ENCODE measurements at regions not wholly inside any gene's neighbourhood (a gene's known extent, or its start where the extent isn't known, plus 50 kb on each side); places are given as distances from the start of the nearest gene placed in this dataset.

DNA sequence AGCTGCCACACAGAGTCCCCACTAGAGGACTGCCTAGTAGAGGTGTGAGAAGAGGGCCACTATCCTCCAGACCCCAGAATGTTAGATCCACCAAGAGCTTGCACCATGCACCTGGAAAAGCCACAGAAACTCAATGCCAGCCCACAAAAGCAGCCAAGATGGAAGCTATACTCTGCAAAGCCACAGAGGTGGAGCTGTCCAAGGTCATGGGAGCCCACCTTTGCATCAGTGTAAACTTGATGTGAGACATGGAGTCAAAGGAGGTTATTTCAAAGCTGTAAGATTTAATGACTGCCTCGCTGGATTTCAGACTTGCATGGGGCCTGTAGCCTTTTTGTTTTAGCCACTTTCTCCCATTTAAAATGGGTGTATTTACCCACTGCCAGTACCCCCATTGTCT lies 1030.1 kb upstream of the GRIA3 start:
- no peak for TF ChIP-seq CREB1 (IDR thresholded peaks at IDR 0.05; ENCODE audit: low read depth)
- TF ChIP-seq, protein P1, sequence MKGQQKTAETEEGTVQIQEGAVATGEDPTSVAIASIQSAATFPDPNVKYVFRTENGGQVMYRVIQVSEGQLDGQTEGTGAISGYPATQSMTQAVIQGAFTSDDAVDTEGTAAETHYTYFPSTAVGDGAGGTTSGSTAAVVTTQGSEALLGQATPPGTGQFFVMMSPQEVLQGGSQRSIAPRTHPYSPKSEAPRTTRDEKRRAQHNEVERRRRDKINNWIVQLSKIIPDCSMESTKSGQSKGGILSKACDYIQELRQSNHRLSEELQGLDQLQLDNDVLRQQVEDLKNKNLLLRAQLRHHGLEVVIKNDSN (IDR thresholded peaks at IDR 0.05) = no peak
- TF ChIP-seq, protein P2, sequence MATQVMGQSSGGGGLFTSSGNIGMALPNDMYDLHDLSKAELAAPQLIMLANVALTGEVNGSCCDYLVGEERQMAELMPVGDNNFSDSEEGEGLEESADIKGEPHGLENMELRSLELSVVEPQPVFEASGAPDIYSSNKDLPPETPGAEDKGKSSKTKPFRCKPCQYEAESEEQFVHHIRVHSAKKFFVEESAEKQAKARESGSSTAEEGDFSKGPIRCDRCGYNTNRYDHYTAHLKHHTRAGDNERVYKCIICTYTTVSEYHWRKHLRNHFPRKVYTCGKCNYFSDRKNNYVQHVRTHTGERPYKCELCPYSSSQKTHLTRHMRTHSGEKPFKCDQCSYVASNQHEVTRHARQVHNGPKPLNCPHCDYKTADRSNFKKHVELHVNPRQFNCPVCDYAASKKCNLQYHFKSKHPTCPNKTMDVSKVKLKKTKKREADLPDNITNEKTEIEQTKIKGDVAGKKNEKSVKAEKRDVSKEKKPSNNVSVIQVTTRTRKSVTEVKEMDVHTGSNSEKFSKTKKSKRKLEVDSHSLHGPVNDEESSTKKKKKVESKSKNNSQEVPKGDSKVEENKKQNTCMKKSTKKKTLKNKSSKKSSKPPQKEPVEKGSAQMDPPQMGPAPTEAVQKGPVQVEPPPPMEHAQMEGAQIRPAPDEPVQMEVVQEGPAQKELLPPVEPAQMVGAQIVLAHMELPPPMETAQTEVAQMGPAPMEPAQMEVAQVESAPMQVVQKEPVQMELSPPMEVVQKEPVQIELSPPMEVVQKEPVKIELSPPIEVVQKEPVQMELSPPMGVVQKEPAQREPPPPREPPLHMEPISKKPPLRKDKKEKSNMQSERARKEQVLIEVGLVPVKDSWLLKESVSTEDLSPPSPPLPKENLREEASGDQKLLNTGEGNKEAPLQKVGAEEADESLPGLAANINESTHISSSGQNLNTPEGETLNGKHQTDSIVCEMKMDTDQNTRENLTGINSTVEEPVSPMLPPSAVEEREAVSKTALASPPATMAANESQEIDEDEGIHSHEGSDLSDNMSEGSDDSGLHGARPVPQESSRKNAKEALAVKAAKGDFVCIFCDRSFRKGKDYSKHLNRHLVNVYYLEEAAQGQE (IDR thresholded peaks at IDR 0.05; ENCODE audit: low read depth) = no peak

DNA sequence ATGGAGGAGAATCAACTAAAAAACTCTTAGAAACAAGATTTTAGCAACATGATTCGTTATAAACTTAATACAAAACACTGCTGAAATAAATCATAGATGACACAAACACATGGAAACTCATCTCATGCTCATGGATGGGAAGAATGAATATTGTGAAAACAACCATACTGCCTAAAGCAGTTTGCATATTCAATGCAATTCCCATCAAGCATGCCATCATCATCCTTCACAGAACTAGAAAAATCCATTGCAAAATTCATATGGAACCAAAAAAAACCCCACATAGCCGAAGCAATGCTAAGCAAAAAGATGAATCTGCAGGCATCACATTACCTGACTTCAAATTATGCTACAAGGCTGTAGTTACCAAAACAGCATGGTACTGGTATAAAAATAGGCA lies 1015.8 kb upstream of the GRIA3 start:
- TF ChIP-seq TCF12 (IDR thresholded peaks at IDR 0.05; ENCODE audit: low read depth) = no peak
- no peak for TF ChIP-seq EGR1 (IDR thresholded peaks at IDR 0.05)
- no peak for TF ChIP-seq TEAD4 (IDR thresholded peaks at IDR 0.05)

DNA sequence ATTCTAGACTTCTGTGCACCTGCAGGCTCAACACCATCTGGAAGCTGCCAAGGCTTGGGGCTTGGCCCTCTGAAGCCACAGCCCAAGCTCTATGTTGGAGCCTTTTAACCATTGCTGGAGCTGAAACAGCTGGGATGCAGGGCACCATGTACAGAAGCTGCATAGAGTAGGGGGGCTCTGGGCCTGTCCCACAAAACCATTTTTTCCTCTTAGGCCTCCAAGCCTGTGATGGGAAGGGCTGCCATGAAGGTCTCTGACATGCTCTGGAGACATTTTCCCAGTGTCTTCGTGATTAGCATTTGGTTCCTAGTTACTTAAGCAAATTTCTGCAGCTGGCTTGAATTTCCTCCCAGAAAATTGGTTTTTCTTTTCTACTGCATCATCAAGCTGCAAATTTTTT lies 999.3 kb upstream of the GRIA3 start:
- TF ChIP-seq NFIC (IDR thresholded peaks at IDR 0.05) = no peak
- TF ChIP-seq TAF1 (IDR thresholded peaks at IDR 0.05; ENCODE audit: low read depth) = no peak
- no peak for TF ChIP-seq FOXM1 (IDR thresholded peaks at IDR 0.05; ENCODE audit: borderline replicate concordance, low read depth)
- TF ChIP-seq EP300 (IDR thresholded peaks at IDR 0.05; ENCODE audit: borderline replicate concordance) = no peak

DNA sequence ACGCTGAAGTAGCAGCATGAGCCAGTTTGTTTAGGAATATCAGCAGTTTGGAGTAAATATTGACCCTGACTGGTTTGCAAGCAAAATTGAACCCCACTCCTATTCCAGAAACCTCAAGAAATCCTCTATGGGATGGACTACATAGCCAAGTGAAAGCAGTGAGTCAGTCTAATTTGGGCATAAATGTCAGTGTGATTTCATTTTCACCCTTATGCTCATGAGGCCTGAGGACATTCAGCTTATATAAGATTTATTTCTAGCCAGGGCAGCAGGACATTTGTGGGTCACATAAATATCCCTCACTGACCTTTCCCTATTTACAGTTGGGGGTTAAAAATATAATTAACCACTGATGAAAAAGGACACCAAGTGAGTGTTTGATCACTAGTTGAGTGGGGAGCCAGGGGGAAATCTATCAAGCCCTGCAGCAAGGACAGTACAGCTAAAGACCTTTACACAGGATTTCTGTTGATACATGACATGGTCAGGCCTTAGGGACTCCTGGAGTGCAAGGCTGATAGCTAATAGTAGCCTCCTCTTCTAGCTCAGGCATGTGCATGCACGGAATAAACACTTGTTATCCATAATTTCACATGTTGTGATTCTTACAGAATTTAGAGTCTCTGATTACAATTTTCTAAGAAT lies 996.9 kb upstream of the GRIA3 start:
- TF ChIP-seq EP300 (IDR thresholded peaks at IDR 0.05; ENCODE audit: borderline replicate concordance) = no peak
- TF ChIP-seq YY1 (IDR thresholded peaks at IDR 0.05; ENCODE audit: low read depth) = no peak
- TF ChIP-seq RAD21 (IDR thresholded peaks at IDR 0.05; ENCODE audit: low read depth) = no peak
- TF ChIP-seq, protein P1 (IDR thresholded peaks at IDR 0.05) = no peak
- no peak for TF ChIP-seq TCF12 (IDR thresholded peaks at IDR 0.05; ENCODE audit: low read depth)
- no peak for TF ChIP-seq NFIC (IDR thresholded peaks at IDR 0.05)
- TF ChIP-seq, protein P2 (IDR thresholded peaks at IDR 0.05; ENCODE audit: low read depth) = no peak
- no peak for TF ChIP-seq CEBPB (IDR thresholded peaks at IDR 0.05)

DNA sequence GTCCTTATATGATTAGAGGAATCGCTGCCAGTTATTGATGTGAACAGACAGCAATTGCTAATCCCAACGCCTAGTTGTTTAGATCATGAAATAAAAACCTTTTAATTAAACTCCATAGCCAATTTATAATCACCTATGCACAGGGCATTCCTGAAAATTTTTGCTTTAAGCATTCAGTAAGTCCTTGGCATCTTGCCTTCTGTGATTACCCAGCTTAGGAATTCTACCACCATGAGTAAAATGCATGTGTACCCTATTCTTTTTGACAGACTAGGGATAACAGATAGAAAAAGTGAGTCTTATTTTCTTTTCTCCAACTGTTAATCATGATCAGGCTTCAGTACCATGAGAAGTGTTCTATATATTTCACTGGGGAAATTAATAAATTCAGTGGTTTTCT lies 995.3 kb upstream of the GRIA3 start:
- no peak for TF ChIP-seq FOXM1 (IDR thresholded peaks at IDR 0.05; ENCODE audit: borderline replicate concordance, low read depth)

DNA sequence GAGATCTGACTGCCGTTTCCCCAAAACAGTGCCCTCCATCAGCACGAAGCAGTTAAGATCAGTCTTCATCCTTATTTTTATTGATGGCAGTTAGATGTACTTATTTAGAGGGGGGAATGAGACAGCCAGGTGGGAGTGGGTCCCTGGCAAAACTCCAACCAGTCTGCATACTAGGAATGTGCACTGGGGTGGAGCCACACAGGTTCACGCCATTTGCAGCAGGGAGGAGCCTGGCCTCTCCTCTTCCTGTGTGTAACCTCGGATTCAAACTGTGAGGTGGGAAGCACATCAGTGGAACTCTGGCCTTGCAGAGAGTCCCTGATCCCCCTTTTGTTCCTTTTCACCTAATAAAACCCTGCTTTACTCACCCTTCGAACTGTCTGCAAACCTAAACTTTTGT lies 987.7 kb upstream of the GRIA3 start:
- TF ChIP-seq CEBPB (IDR thresholded peaks at IDR 0.05) (no peak), CREB1 (IDR thresholded peaks at IDR 0.05; ENCODE audit: low read depth) (no peak), EGR1 (IDR thresholded peaks at IDR 0.05) (no peak), EP300 (IDR thresholded peaks at IDR 0.05; ENCODE audit: borderline replicate concordance) (no peak), TCF12 (IDR thresholded peaks at IDR 0.05; ENCODE audit: low read depth) (no peak), RAD21 (IDR thresholded peaks at IDR 0.05; ENCODE audit: low read depth) (no peak), NFIC (IDR thresholded peaks at IDR 0.05) (no peak), YY1 (IDR thresholded peaks at IDR 0.05; ENCODE audit: low read depth) (no peak), ZBTB7A (IDR thresholded peaks at IDR 0.05; ENCODE audit: low read depth) (no peak), TEAD4 (IDR thresholded peaks at IDR 0.05) (no peak), FOXM1 (IDR thresholded peaks at IDR 0.05; ENCODE audit: borderline replicate concordance, low read depth) (no peak), TAF1 (IDR thresholded peaks at IDR 0.05; ENCODE audit: low read depth) (no peak)
- TF ChIP-seq, protein P3, sequence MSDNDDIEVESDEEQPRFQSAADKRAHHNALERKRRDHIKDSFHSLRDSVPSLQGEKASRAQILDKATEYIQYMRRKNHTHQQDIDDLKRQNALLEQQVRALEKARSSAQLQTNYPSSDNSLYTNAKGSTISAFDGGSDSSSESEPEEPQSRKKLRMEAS (IDR thresholded peaks at IDR 0.05) = no peak
- TF ChIP-seq, protein P1 (IDR thresholded peaks at IDR 0.05) = no peak
- TF ChIP-seq, protein P2 (IDR thresholded peaks at IDR 0.05; ENCODE audit: low read depth) = no peak
